ENCODE measurements at regions not wholly inside any gene's neighbourhood (a gene's known extent, or its start where the extent isn't known, plus 50 kb on each side); places are given as distances from the start of the nearest gene placed in this dataset.

DNA sequence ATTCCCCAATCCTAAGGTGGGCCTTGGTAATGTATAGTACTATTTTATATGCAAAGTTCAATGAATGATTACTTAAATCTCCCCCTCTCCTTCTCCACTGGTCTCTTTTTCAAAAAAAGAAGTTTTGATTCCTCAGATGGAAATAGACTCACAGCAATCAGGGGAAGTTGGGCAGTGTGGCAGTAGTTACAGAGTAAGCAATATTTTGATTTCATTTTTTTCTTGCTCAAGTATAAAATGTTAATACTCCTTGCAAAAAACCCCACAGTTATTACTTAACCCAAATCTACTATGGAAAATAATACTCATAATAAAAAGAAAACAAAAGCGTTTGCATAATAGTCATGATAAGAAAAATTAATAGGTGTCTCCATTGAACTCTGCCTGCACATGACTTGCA lies 56.9 kb upstream of the CXCL8 start:
- no peak overlapping the region for H3K4me3 ChIP-seq (ENCODE audit: low read depth, low read length)
- CTCF ChIA-PET, result no interaction called here
- Mint-ChIP-seq H3K9me3 (ENCODE audit: unreplicated experiment) (no peaks in the 10 kb centered on the region), H3K4me1 (ENCODE audit: low read depth, unreplicated experiment) (no peaks in the 10 kb centered on the region), H3K27me3 (ENCODE audit: insufficient read depth, unreplicated experiment) (peaks cover 6% of the 10 kb centered on the region), H3K4me3 (ENCODE audit: unreplicated experiment) (no peak overlapping the region), H3K36me3 (ENCODE audit: insufficient read depth, unreplicated experiment) (no peaks in the 10 kb centered on the region), H3K27ac (ENCODE audit: unreplicated experiment) (no peak overlapping the region)
- TF ChIP-seq, protein P1, sequence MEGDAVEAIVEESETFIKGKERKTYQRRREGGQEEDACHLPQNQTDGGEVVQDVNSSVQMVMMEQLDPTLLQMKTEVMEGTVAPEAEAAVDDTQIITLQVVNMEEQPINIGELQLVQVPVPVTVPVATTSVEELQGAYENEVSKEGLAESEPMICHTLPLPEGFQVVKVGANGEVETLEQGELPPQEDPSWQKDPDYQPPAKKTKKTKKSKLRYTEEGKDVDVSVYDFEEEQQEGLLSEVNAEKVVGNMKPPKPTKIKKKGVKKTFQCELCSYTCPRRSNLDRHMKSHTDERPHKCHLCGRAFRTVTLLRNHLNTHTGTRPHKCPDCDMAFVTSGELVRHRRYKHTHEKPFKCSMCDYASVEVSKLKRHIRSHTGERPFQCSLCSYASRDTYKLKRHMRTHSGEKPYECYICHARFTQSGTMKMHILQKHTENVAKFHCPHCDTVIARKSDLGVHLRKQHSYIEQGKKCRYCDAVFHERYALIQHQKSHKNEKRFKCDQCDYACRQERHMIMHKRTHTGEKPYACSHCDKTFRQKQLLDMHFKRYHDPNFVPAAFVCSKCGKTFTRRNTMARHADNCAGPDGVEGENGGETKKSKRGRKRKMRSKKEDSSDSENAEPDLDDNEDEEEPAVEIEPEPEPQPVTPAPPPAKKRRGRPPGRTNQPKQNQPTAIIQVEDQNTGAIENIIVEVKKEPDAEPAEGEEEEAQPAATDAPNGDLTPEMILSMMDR (IDR thresholded peaks at IDR 0.05; ENCODE audit: insufficient read depth in 1 of 2, low read depth in 1 of 2, low read length in 1 of 2, severe bottlenecking in 1 of 2, unreplicated experiment in 1 of 2), result no peak
- POLR2A ChIA-PET, result no interaction called here
- intact Hi-C loops (cut with micrococcal nuclease; ENCODE audit: unreplicated experiment), result no loop called here
- BruUV-seq (replicated peaks), result no TSS peak
- no peaks in the 10 kb centered on the region for H3K27me3 ChIP-seq (replicated peaks; ENCODE audit: control insufficient read depth, insufficient read depth, low read length)
- H3K36me3 ChIP-seq (ENCODE audit: control insufficient read depth, insufficient read depth, low read length), result no peaks in the 10 kb centered on the region
- H3K9me3 ChIP-seq, result no peaks in the 10 kb centered on the region
- no peak for DNase-seq
- no peaks in the 10 kb centered on the region for H3K4me1 ChIP-seq

DNA sequence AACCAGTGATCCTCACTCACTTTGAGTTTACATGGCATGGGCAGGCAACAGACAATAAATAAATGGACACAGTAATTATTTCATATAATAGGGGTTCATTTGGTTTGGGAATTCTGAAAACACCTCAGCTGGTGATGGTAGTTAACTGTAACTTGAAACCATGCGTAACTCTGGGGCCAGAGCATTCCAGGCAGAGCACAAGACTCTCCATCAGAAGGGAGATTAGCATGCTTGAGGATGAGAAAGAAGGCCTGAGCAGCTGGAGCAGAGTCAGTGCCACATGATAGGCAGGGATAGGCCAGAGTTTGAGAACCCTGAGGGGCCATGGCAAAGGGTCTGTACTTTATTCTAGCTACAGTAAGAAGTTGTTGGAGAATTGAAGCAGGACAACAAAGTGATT lies 56.3 kb upstream of the CXCL8 start:
- Mint-ChIP-seq H3K4me3 (ENCODE audit: unreplicated experiment) (no peak overlapping the region), H3K27me3 (ENCODE audit: insufficient read depth, unreplicated experiment) (peaks cover 6% of the 10 kb centered on the region), H3K36me3 (ENCODE audit: insufficient read depth, unreplicated experiment) (no peaks in the 10 kb centered on the region), H3K27ac (ENCODE audit: unreplicated experiment) (no peak overlapping the region), H3K9me3 (ENCODE audit: unreplicated experiment) (no peaks in the 10 kb centered on the region), H3K4me1 (ENCODE audit: low read depth, unreplicated experiment) (no peaks in the 10 kb centered on the region)
- intact Hi-C loops (cut with micrococcal nuclease; ENCODE audit: unreplicated experiment), result no loop called here
- no peaks in the 10 kb centered on the region for H3K4me1 ChIP-seq
- no peaks in the 10 kb centered on the region for H3K9me3 ChIP-seq
- no peak overlapping the region for H3K4me3 ChIP-seq (ENCODE audit: low read depth, low read length)
- H3K36me3 ChIP-seq (ENCODE audit: control insufficient read depth, insufficient read depth, low read length), result no peaks in the 10 kb centered on the region
- TF ChIP-seq, protein P1 (IDR thresholded peaks at IDR 0.05; ENCODE audit: insufficient read depth in 1 of 2, low read depth in 1 of 2, low read length in 1 of 2, severe bottlenecking in 1 of 2, unreplicated experiment in 1 of 2), result no peak
- CTCF ChIA-PET, result no interaction called here
- POLR2A ChIA-PET, result no interaction called here
- H3K27me3 ChIP-seq (replicated peaks; ENCODE audit: control insufficient read depth, insufficient read depth, low read length), result no peaks in the 10 kb centered on the region
- no peak for DNase-seq
- no TSS peak for BruUV-seq (replicated peaks)

DNA sequence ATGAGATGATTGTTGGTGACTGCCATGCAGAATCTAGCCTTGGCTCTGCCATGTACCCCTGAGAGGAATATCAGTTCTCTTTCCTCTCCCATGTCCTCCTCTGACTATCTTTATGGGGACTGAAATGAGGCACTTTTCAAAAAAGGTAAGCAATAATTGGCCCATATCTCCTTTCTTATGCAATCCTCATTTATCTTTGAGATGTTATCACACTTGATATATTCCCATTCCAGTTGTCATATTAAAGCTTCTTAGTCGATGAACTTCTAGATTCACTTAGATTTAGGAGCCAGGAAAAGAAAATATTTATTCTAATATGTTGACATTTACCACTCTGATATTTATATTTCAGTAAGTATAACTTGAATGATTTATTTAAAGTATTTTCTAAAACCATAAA lies 55.3 kb upstream of the CXCL8 start:
- no peaks in the 10 kb centered on the region for H3K4me1 Mint-ChIP-seq (ENCODE audit: low read depth, unreplicated experiment)
- Histone ChIP-seq H3K36me3 (ENCODE audit: control insufficient read depth, insufficient read depth, low read length) (no peaks in the 10 kb centered on the region), H3K4me3 (ENCODE audit: low read depth, low read length) (no peak overlapping the region), H3K9me3 (no peaks in the 10 kb centered on the region), H3K4me1 (no peaks in the 10 kb centered on the region), H3K27me3 (replicated peaks; ENCODE audit: control insufficient read depth, insufficient read depth, low read length) (no peaks in the 10 kb centered on the region)
- no peaks in the 10 kb centered on the region for H3K36me3 Mint-ChIP-seq (ENCODE audit: insufficient read depth, unreplicated experiment)
- peaks cover 6% of the 10 kb centered on the region for H3K27me3 Mint-ChIP-seq (ENCODE audit: insufficient read depth, unreplicated experiment)
- ChIA-PET CTCF (no interaction called here), POLR2A (no interaction called here)
- BruUV-seq (replicated peaks), result no TSS peak
- H3K4me3 Mint-ChIP-seq (ENCODE audit: unreplicated experiment), result no peak overlapping the region
- no peak for DNase-seq
- H3K9me3 Mint-ChIP-seq (ENCODE audit: unreplicated experiment), result no peaks in the 10 kb centered on the region
- TF ChIP-seq, protein P1 (IDR thresholded peaks at IDR 0.05; ENCODE audit: insufficient read depth in 1 of 2, low read depth in 1 of 2, low read length in 1 of 2, severe bottlenecking in 1 of 2, unreplicated experiment in 1 of 2), result no peak
- intact Hi-C loops (cut with micrococcal nuclease; ENCODE audit: unreplicated experiment), result no loop called here
- no peak overlapping the region for H3K27ac Mint-ChIP-seq (ENCODE audit: unreplicated experiment)

Measured in Caco-2 (cell line).